Stomach (tissue), 4 donors: ENCODE measurements at regions not wholly inside any gene's neighbourhood (a gene's known extent, or its start where the extent isn't known, plus 50 kb on each side); places are given as distances from the start of the nearest gene placed in this dataset.

ENCODE experiments used
- EP300 ChIP-seq: sonication (generic); formaldehyde crosslinking; IDR thresholded peaks from one replicate; pipeline ENCODE4 v1.6.1; 2017; ENCODE audit warnings: antibody characterized with exemption
- POLR2A ChIP-seq, 4 donors: fragments of 450-650 bp; IDR thresholded peaks; one replicate each; pipeline ENCODE4 v1.6.1; 2016; ENCODE audit warnings: antibody characterized with exemption in 4 of 4, control low read depth in 2 of 4, mild to moderate bottlenecking in 1 of 4, moderate library complexity in 1 of 4

GRCh38 chr18:59792353-59792752, 95.1 kb upstream of the CCBE1 start:
- TF ChIP-seq POLR2A (IDR thresholded peaks at IDR 0.05) (no peak), EP300 (no peak)
